ENCODE measurements at regions not wholly inside any gene's neighbourhood (a gene's known extent, or its start where the extent isn't known, plus 50 kb on each side); places are given as distances from the start of the nearest gene placed in this dataset.

GRCh38 chr17:72307836-72308235, 187.0 kb downstream of the SOX9 start:
- TF ChIP-seq TAF1 (IDR thresholded peaks at IDR 0.05; ENCODE audit: borderline replicate concordance, insufficient read depth, low read length): no peak
- no peak for TF ChIP-seq POLR2AphosphoS5 (IDR thresholded peaks at IDR 0.05; ENCODE audit: low read depth, low read length)
- no peak for TF ChIP-seq FOXP2 (optimal IDR thresholded peaks at IDR 0.05; ENCODE audit: borderline replicate concordance, extremely low read depth, extremely low read length, insufficient read depth)
- TF ChIP-seq REST (IDR thresholded peaks at IDR 0.05; ENCODE audit: insufficient read depth in 1 of 2, low read depth in 2 of 2, low read length in 2 of 2): no peak

- TF ChIP-seq SIN3A (IDR thresholded peaks at IDR 0.05; ENCODE audit: borderline replicate concordance, insufficient read depth, low read length): no peak
- TF ChIP-seq FOXP2 (optimal IDR thresholded peaks at IDR 0.05; ENCODE audit: borderline replicate concordance, extremely low read depth, extremely low read length, insufficient read depth): no peak
- TF ChIP-seq POLR2AphosphoS5 (IDR thresholded peaks at IDR 0.05; ENCODE audit: low read depth, low read length): no peak
- TF ChIP-seq TAF1 (IDR thresholded peaks at IDR 0.05; ENCODE audit: borderline replicate concordance, insufficient read depth, low read length): no peak
- TF ChIP-seq REST (IDR thresholded peaks at IDR 0.05; ENCODE audit: insufficient read depth in 1 of 2, low read depth in 2 of 2, low read length in 2 of 2): no peak
Measured at GRCh38 chr17:72308744-72309385, 188.0 kb downstream of the SOX9 start.

GRCh38 chr17:72311004-72311403, 190.2 kb downstream of the SOX9 start:
- TF ChIP-seq POLR2AphosphoS5 (IDR thresholded peaks at IDR 0.05; ENCODE audit: low read depth, low read length) (no peak), TAF1 (IDR thresholded peaks at IDR 0.05; ENCODE audit: borderline replicate concordance, insufficient read depth, low read length) (no peak), SIN3A (IDR thresholded peaks at IDR 0.05; ENCODE audit: borderline replicate concordance, insufficient read depth, low read length) (no peak), REST (IDR thresholded peaks at IDR 0.05; ENCODE audit: insufficient read depth in 1 of 2, low read depth in 2 of 2, low read length in 2 of 2) (no peak), FOXP2 (optimal IDR thresholded peaks at IDR 0.05; ENCODE audit: borderline replicate concordance, extremely low read depth, extremely low read length, insufficient read depth) (no peak)

- TF ChIP-seq TAF1 (IDR thresholded peaks at IDR 0.05; ENCODE audit: borderline replicate concordance, insufficient read depth, low read length) (no peak), FOXP2 (optimal IDR thresholded peaks at IDR 0.05; ENCODE audit: borderline replicate concordance, extremely low read depth, extremely low read length, insufficient read depth) (no peak), POLR2AphosphoS5 (IDR thresholded peaks at IDR 0.05; ENCODE audit: low read depth, low read length) (no peak), REST (IDR thresholded peaks at IDR 0.05; ENCODE audit: insufficient read depth in 1 of 2, low read depth in 2 of 2, low read length in 2 of 2) (no peak), SIN3A (IDR thresholded peaks at IDR 0.05; ENCODE audit: borderline replicate concordance, insufficient read depth, low read length) (no peak)
Measured at GRCh38 chr17:72315122-72315913, 194.5 kb downstream of the SOX9 start.

Data from PFSK-1 (cell line).